Lung (tissue), 11 donors: ENCODE measurements at regions not wholly inside any gene's neighbourhood (a gene's known extent, or its start where the extent isn't known, plus 50 kb on each side); places are given as distances from the start of the nearest gene placed in this dataset.
"Not testable (repeated sequence)": the region's sequence is repeated elsewhere in the genome, so short reads cannot be mapped to it uniquely, and the experiment has no call there.

Experiments used
- ATAC-seq: fragments of 200-7000 bp; cut with Tn5 transposase; one replicate; pipeline ENCODE4 v1.9.1; 2020; ENCODE audit warnings: moderate number of reproducible peaks; ENCODE audit not compliant: insufficient read depth, low FRiP score
- DNase-seq, 3 donors: peaks; one replicate each; pipeline ENCODE4 v3.0.0-alpha.2; 2013 to 2017
- H3K27ac ChIP-seq, 2 donors: one replicate each; pipeline ENCODE4 v1.5.1; 2013; ENCODE audit warnings: mild to moderate bottlenecking in 2 of 2, moderate library complexity in 2 of 2, control low read depth in 1 of 2, inconsistent platforms in 1 of 2, low read depth in 1 of 2, low read length in 1 of 2
- H3K27me3 ChIP-seq, 3 donors: one replicate each; pipeline ENCODE4 v1.5.1; 2013; ENCODE audit warnings: low read length in 2 of 3; ENCODE audit not compliant: control insufficient read depth in 3 of 3, insufficient read depth in 3 of 3
- H3K36me3 ChIP-seq, 4 donors: one replicate each; pipeline ENCODE4 v1.5.1; 2013; ENCODE audit warnings: low read length in 4 of 4, mild to moderate bottlenecking in 1 of 4, moderate library complexity in 1 of 4; ENCODE audit not compliant: control insufficient read depth in 4 of 4, insufficient read depth in 4 of 4
- H3K4me1 ChIP-seq, 5 donors: one replicate each; pipeline ENCODE4 v1.5.1; 2013; ENCODE audit warnings: low read length in 5 of 5, mild to moderate bottlenecking in 2 of 5, moderate library complexity in 1 of 5; ENCODE audit not compliant: control insufficient read depth in 5 of 5, insufficient read depth in 5 of 5
- H3K4me3 ChIP-seq: one replicate; pipeline ENCODE4 v1.5.1; 2013; ENCODE audit warnings: mild to moderate bottlenecking, control low read depth, moderate library complexity
- H3K9ac ChIP-seq, 2 donors: one replicate each; pipeline ENCODE4 v1.5.1; 2013; ENCODE audit warnings: low read length in 2 of 2, control low read depth in 1 of 2; ENCODE audit not compliant: insufficient read depth in 1 of 2
- H3K9me3 ChIP-seq, 4 donors: one replicate each; pipeline ENCODE4 v1.5.1; 2013; ENCODE audit warnings: low read length in 3 of 4, mild to moderate bottlenecking in 1 of 4, moderate library complexity in 1 of 4; ENCODE audit not compliant: control insufficient read depth in 4 of 4, insufficient read depth in 3 of 4
- WGBS, 2 donors: extraction: QIAGEN DNeasy Blood & Tissue Kit; methylation state at CpG; one replicate each; pipeline ENCODE4 v1.1.7; 2013; 5-methylcytosine and 5-hydroxymethylcytosine counted together
- TF ChIP-seq, protein P1 (sequence below): IDR thresholded peaks from 2 replicates; pipeline ENCODE4 v1.5.1; 2012; ENCODE audit warnings: mild to moderate bottlenecking; ENCODE audit errors: control extremely low read depth, extremely low read depth
- donor health status: control.
- donor health status: control.
- donor health status: Bipolar disorder and iron deficiency.
- donor health status: healthy.
- donor health status: DM: yes; HTN: yes; CAD: no.

DNA sequence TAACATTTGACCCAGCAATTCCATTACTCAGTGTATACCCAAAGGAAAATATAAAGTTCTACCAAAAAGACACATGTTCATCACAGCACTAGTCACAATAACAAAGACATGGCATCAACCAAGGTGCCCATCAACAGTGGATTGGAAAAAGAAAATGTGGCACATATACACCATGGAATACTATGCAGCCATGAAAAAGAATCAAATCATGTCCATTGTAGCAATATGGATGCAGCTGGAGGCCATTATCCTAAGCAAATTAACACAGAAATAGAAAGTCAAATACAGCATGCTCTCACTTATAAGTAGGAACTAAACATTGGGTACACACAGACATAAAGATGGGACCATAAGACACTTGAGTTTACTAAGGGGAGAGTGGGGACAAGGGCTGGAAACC is 441.9 kb upstream of the ID4 start:
- H3K9me3 ChIP-seq = no peaks in the 10 kb centered on the region
- no peaks in the 10 kb centered on the region for H3K4me1 ChIP-seq
- no peak overlapping the region for H3K4me3 ChIP-seq
- ATAC-seq (no peak), DNase-seq (no peak)
- H3K27me3 ChIP-seq = no peaks in the 10 kb centered on the region
- TF ChIP-seq, protein P1, sequence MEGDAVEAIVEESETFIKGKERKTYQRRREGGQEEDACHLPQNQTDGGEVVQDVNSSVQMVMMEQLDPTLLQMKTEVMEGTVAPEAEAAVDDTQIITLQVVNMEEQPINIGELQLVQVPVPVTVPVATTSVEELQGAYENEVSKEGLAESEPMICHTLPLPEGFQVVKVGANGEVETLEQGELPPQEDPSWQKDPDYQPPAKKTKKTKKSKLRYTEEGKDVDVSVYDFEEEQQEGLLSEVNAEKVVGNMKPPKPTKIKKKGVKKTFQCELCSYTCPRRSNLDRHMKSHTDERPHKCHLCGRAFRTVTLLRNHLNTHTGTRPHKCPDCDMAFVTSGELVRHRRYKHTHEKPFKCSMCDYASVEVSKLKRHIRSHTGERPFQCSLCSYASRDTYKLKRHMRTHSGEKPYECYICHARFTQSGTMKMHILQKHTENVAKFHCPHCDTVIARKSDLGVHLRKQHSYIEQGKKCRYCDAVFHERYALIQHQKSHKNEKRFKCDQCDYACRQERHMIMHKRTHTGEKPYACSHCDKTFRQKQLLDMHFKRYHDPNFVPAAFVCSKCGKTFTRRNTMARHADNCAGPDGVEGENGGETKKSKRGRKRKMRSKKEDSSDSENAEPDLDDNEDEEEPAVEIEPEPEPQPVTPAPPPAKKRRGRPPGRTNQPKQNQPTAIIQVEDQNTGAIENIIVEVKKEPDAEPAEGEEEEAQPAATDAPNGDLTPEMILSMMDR = no peak
- H3K27ac ChIP-seq = no peak overlapping the region
- H3K9ac ChIP-seq = no peak overlapping the region
- H3K36me3 ChIP-seq = no peaks in the 10 kb centered on the region

DNA sequence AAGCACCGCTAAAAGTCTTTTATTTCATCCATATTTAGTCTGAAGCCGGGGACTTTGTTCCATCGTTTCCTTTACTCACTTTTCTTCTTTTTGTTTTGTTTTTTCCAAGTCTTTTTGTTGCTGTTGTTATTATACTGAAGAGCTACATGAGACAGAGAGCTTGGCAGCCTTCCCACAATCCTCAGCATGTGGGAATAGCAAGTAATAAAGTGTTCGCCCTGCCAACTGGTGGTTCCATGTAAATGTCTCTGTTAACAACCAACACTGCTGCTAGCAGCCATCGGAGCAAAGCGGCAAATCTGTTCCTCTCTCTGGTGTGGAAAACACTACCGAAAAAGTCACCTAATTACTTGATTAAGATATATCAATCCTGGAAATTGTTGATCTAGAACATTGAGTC is 437.8 kb upstream of the ID4 start:
- ATAC-seq = no peak
- no peak overlapping the region for H3K27ac ChIP-seq
- TF ChIP-seq, protein P1 = no peak

DNA sequence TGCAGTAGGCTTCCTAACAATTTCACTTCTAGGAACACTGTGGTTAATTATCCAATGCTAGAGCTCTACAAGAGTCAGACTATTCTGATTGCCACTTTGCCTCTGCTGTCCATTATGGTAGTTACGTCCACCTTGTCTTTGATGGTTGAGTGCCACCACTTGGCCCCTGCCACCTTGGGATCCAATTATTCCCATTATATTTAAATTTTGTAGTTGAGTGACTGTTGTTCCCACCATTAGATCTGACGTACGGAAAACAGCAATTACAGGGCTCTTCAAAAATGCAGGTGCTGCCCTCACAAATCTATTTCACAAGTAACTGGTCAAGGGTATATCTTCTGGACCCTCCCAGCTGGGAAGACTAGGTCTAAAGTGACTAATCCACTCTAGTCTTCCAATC is 432.3 kb upstream of the ID4 start:
- H3K36me3 ChIP-seq, H3K27me3 ChIP-seq, H3K4me3 ChIP-seq, DNase-seq, H3K27ac ChIP-seq, ATAC-seq, H3K4me1 ChIP-seq, H3K9ac ChIP-seq: not testable (repeated sequence)
- H3K9me3 ChIP-seq = peaks cover 0 to 22% (median 11%) of the 10 kb centered on the region in 4 donors
- WGBS, 2 donors = 77 to 79% methylated on average over 3 of the region's 3 CpGs

More for the DNA sequence above, 437.8 kb upstream of the ID4 start:
- H3K36me3 ChIP-seq = no peaks in the 10 kb centered on the region
- H3K9me3 ChIP-seq = peaks cover 0 to 7% (median 3%) of the 10 kb centered on the region in 4 donors
- 81 to 88% methylated on average over 7 of the region's 7 CpGs for WGBS, 2 donors
- H3K27me3 ChIP-seq = no peaks in the 10 kb centered on the region
- H3K4me1 ChIP-seq = no peaks in the 10 kb centered on the region
- no peak overlapping the region for H3K4me3 ChIP-seq
- peak; percentile 55 to 89 (median 82) for DNase-seq
- H3K9ac ChIP-seq = no peak overlapping the region

DNA sequence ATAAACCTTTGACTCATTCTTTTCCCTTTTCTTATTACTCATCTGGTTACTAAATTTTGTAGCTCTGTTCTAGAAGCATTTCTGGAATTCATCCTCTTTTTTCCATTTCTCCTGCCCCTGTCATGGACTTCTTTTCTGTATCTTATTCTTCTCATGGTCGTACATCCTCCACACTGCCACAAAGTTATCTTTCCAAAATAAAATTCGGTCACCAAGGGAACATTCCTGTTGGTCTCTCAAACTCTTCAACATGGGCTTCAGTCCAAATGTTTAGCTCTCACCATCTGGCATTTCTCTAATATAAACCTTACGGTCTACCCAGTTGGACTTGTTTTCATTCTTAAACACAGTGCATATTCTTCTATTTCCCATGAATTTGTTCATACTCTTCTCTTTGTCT is 428.8 kb upstream of the ID4 start:
- ATAC-seq = no peak
- H3K9me3 ChIP-seq = peaks cover 0 to 21% (median 8%) of the 10 kb centered on the region in 4 donors
- WGBS, 2 donors = 53 to 69% methylated on average over 3 of the region's 3 CpGs

More for the DNA sequence above, 428.8 kb upstream of the ID4 start:
- Histone ChIP-seq H3K27me3 (no peaks in the 10 kb centered on the region), H3K4me3 (no peak overlapping the region), H3K36me3 (no peaks in the 10 kb centered on the region), H3K9ac (no peak overlapping the region), H3K27ac (no peak overlapping the region), H3K4me1 (no peaks in the 10 kb centered on the region)
- DNase-seq = peak in 2 of 3 donors; percentile 42 to 65
- TF ChIP-seq, protein P1 = no peak
